Stomach smooth muscle (tissue), 2 donors: ENCODE measurements at regions not wholly inside any gene's neighbourhood (a gene's known extent, or its start where the extent isn't known, plus 50 kb on each side); places are given as distances from the start of the nearest gene placed in this dataset.
"Not testable (repeated sequence)": the region's sequence is repeated elsewhere in the genome, so short reads cannot be mapped to it uniquely, and the experiment has no call there.

ENCODE experiments used
- H3K27ac ChIP-seq: one replicate; pipeline ENCODE4 v1.7.0; 2013; ENCODE audit warnings: mild to moderate bottlenecking, low read length, inconsistent platforms
- H3K27me3 ChIP-seq, 2 donors: one replicate each; pipeline ENCODE4 v1.7.0; 2013; ENCODE audit warnings: low read length in 2 of 2; ENCODE audit not compliant: insufficient read depth in 2 of 2, control insufficient read depth in 1 of 2
- H3K36me3 ChIP-seq, 2 donors: one replicate each; pipeline ENCODE4 v1.7.0; 2013; ENCODE audit warnings: low read length in 2 of 2; ENCODE audit not compliant: control insufficient read depth in 2 of 2, insufficient read depth in 2 of 2
- H3K4me1 ChIP-seq: one replicate; pipeline ENCODE4 v1.7.0; 2013; ENCODE audit warnings: low read length; ENCODE audit not compliant: control insufficient read depth, insufficient read depth
- H3K4me3 ChIP-seq, 2 donors: one replicate each; pipeline ENCODE4 v1.7.0; 2013; ENCODE audit warnings: low read length in 2 of 2
- H3K9ac ChIP-seq, 2 donors: one replicate each; pipeline ENCODE4 v1.7.0; 2013; ENCODE audit warnings: low read length in 2 of 2, mild to moderate bottlenecking in 1 of 2
- H3K9me3 ChIP-seq, 2 donors: one replicate each; pipeline ENCODE4 v1.7.0; 2013; ENCODE audit warnings: low read length in 2 of 2; ENCODE audit not compliant: control insufficient read depth in 2 of 2
- donor health status: healthy.
- donor health status: Pancreatic carcinoma.

DNA sequence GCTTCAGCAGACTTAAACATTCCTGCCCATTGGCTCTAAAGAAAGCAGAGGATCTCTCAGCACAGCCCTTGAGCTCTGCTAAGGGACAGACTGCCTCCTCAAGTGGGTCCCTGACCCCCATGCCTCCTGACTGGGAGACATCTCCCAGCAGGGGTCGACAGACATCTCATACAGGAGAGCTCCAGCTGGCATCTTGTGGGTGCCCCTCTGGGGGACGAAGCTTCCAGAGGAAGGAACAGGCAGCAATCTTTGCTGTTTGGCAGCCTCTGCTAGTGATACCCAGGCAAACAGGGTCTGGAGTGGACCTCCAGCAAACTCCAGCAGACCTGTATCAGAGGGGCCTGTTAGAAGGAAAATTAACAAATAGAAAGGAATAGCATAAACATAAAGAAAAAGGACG, 485.1 kb downstream of the ATP23 start:
- H3K27me3 ChIP-seq, result not testable (repeated sequence)

DNA sequence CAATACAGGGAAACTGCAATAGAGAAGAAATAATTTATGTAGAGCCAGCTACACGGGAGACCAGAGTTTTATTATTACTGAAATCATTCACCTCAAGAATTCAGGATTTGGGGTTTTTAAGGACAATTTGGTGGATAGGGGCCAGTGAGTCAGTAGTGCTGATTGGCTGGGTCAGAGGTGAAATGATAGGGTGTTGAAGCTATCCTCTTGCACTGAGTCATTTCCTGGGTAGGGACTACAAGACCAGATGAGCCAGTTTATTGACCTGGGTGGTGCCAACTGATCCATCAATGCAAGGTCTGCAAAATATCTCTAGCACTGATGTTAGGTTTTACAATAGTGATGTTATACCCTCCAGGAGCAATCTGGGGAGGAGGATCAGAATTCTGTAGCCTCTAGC, 486.3 kb downstream of the LRIG3 start:
- Histone ChIP-seq H3K27me3 (no peaks in the 10 kb centered on the region), H3K9me3 (no peaks in the 10 kb centered on the region)

More for the DNA sequence above, 485.1 kb downstream of the ATP23 start:
- H3K4me3 ChIP-seq, H3K4me1 ChIP-seq, H3K27ac ChIP-seq, H3K9ac ChIP-seq, H3K9me3 ChIP-seq, H3K36me3 ChIP-seq: not testable (repeated sequence)

DNA sequence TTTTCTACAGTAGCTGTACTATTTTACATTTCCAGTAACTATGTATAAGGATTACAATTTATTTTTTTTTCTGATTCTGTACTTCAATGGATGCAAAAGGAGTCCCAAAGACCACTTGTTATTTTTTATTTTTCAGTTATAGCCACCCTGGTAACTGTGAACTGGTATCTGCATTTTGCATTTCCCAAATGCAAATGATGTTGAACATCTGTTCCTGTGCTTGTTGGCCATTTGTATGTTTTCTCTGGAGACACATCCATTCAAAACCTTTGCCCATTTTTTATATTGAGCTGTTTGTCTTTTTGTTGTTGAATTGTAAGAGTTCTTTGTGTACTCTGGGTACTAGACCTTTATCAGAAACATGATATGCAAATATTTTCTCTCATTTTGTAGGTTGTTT, 485.6 kb downstream of the LRIG3 start:
- Histone ChIP-seq H3K27me3 (no peaks in the 10 kb centered on the region), H3K9me3 (no peaks in the 10 kb centered on the region), H3K27ac (no peak overlapping the region), H3K4me3 (no peak overlapping the region), H3K9ac (no peak overlapping the region), H3K4me1 (no peaks in the 10 kb centered on the region), H3K36me3 (no peaks in the 10 kb centered on the region)

More for the DNA sequence above, 486.3 kb downstream of the LRIG3 start:
- H3K4me1 ChIP-seq, result no peaks in the 10 kb centered on the region
- no peak overlapping the region for H3K27ac ChIP-seq
- H3K9ac ChIP-seq, result no peak overlapping the region
- H3K4me3 ChIP-seq, result no peak overlapping the region
- H3K36me3 ChIP-seq, result no peaks in the 10 kb centered on the region

- Histone ChIP-seq H3K4me1 (no peaks in the 10 kb centered on the region), H3K27ac (no peak overlapping the region), H3K36me3 (no peaks in the 10 kb centered on the region), H3K27me3 (no peaks in the 10 kb centered on the region), H3K4me3 (no peak overlapping the region), H3K9me3 (no peaks in the 10 kb centered on the region), H3K9ac (no peak overlapping the region)
These were observed 484.7 kb downstream of the LRIG3 start for GRCh38 chr12:58435647-58436046.

GRCh38 chr12:58441483-58441882, 478.8 kb downstream of the LRIG3 start:
- Histone ChIP-seq H3K27ac (no peak overlapping the region), H3K9me3 (no peaks in the 10 kb centered on the region), H3K9ac (no peak overlapping the region), H3K27me3 (no peaks in the 10 kb centered on the region), H3K4me1 (no peaks in the 10 kb centered on the region), H3K36me3 (no peaks in the 10 kb centered on the region), H3K4me3 (no peak overlapping the region)

DNA sequence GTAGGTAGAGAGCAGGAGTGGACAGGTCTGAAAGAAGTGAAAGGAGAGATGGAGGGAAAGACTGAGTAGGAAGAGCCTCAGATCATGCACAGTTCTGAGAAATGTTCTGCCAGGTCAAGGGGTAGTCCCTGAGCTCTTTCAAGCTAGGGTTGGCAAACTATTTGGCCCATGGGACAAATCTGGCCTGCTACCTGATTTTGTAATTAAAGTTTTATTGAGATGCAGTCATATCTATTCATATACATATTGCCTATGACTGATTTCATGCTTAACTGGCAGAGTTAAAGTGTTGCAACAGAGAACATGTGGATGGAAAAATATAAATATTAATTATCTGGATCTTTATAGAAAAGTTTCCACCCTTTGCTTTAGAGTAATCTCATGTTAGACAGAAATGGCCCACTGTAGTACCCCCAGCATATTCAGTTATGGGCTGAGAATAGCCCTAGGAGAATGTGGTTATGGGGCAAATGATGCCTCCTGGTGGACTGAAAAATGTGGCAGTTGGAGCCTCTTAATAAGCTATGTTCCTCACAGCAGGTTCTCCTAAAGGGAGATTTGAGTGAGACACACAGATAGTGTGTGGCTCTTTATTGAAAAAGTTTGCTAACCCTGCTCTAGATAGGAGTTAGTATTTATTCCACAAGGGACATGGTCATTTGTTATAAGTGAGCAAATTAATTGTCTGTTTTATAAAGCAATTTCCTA, 476.9 kb downstream of the LRIG3 start:
- Histone ChIP-seq H3K27me3 (no peaks in the 10 kb centered on the region), H3K4me1 (no peaks in the 10 kb centered on the region), H3K27ac (no peak overlapping the region), H3K9ac (no peak overlapping the region), H3K9me3 (no peaks in the 10 kb centered on the region), H3K36me3 (no peaks in the 10 kb centered on the region), H3K4me3 (no peak overlapping the region)

- H3K9ac ChIP-seq, result no peak overlapping the region
- no peak overlapping the region for H3K4me3 ChIP-seq
- no peaks in the 10 kb centered on the region for H3K9me3 ChIP-seq
- H3K36me3 ChIP-seq, result no peaks in the 10 kb centered on the region
- H3K27ac ChIP-seq, result no peak overlapping the region
- no peaks in the 10 kb centered on the region for H3K4me1 ChIP-seq
- H3K27me3 ChIP-seq, result no peaks in the 10 kb centered on the region
These were observed 476.3 kb downstream of the LRIG3 start for GRCh38 chr12:58443981-58444371.

DNA sequence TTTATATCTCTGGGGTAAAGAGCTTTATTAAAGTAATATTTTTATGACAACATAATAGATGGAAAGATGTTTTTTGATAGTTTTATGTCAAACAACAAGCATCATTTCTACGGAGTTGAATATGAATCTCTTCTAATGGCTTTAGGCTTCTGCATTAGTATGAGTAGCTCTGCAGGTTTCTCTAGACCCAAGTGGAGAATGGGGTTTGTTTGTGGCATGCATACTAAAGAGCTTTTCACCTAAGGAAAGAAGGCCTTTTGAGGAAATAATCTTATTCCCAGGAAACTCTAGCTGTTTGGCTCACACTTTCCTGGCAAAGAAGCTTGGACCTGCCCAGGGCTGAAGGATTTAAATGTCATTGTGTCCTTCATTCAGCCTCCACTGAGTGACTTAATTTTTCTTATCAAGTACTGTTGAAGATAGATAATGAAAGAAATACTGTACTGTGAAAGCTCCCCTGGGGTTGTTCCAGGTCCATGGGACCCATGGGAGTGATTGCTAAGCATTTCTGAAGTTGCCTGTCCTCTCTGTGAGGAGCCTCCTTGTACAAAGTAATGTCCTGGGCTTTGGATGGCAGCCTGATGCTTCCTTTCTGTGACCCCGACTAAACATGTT, 469.3 kb downstream of the LRIG3 start:
- no peaks in the 10 kb centered on the region for H3K9me3 ChIP-seq
- no peak overlapping the region for H3K4me3 ChIP-seq
- H3K4me1 ChIP-seq, result no peaks in the 10 kb centered on the region
- no peaks in the 10 kb centered on the region for H3K36me3 ChIP-seq
- H3K9ac ChIP-seq, result no peak overlapping the region
- H3K27ac ChIP-seq, result no peak overlapping the region
- no peaks in the 10 kb centered on the region for H3K27me3 ChIP-seq

DNA sequence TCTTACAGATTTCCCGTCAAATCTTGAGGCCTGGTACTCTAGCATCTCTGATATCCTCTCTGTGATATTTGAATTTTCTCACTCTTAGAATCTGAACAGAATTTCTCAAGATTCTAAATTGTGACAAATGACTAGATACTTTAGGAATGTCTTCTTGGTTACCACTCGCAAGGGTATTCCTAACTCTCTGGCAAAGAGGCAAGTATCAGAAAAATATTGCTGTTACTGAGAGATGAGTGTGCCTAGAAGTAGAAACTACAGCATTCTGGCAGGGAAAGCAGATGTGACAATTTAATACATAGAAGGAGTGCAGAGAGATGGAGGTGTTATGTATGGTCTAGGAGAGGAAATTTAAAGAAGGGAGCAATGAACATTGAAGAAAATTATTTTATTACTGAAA, 467.8 kb downstream of the LRIG3 start:
- H3K4me3 ChIP-seq, result no peak overlapping the region
- H3K9ac ChIP-seq, result no peak overlapping the region
- H3K4me1 ChIP-seq, result no peaks in the 10 kb centered on the region
- no peaks in the 10 kb centered on the region for H3K36me3 ChIP-seq
- H3K27me3 ChIP-seq, result no peaks in the 10 kb centered on the region
- H3K9me3 ChIP-seq, result no peaks in the 10 kb centered on the region
- H3K27ac ChIP-seq, result no peak overlapping the region

DNA sequence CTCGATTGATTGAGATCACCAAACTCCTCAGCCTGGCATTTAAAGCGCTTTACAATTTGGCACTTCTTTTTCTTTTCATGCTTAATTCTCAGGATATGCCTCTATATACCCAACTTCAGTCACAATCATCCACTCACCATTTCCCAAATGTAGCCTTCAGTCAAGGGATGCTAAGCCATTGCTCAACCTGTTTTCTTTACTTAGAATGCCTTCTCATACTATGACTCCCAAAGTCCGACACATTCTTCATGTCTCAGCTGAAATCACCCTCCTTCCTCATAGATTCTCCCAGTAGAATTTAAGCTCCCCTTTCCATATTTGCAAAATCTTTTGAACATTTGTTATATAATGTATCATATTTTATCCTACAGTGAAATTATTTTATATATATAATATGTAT, 467.0 kb downstream of the LRIG3 start:
- H3K9me3 ChIP-seq, result no peaks in the 10 kb centered on the region
- H3K9ac ChIP-seq, result no peak overlapping the region
- no peak overlapping the region for H3K27ac ChIP-seq
- no peaks in the 10 kb centered on the region for H3K4me1 ChIP-seq
- H3K36me3 ChIP-seq, result no peaks in the 10 kb centered on the region
- no peaks in the 10 kb centered on the region for H3K27me3 ChIP-seq
- H3K4me3 ChIP-seq, result no peak overlapping the region

- Histone ChIP-seq H3K27ac (no peak overlapping the region), H3K9me3 (no peaks in the 10 kb centered on the region), H3K27me3 (no peaks in the 10 kb centered on the region), H3K4me3 (no peak overlapping the region), H3K4me1 (no peaks in the 10 kb centered on the region), H3K9ac (no peak overlapping the region), H3K36me3 (no peaks in the 10 kb centered on the region)
These were observed 465.2 kb downstream of the LRIG3 start for GRCh38 chr12:58455136-58455535.
